ENCODE measurements at regions not wholly inside any gene's neighbourhood (a gene's known extent, or its start where the extent isn't known, plus 50 kb on each side); places are given as distances from the start of the nearest gene placed in this dataset.

DNA sequence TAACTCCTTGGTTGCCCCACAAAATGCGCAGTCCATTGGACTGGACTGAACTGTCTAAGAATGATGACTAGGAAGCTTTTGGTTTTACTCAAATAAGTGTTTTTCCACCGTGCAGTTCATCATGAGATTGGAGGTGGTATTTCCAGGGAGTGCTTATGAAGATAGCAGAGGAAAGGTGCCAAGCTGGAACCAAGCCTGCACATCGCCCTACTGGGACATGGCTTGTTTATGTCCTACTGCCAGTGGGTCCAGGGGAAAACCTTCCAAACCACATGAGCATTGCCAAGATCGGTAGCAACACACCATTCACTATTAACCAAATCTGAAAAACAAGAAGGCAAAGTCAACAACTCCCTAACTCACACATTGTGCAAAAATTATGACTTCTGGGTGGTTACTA, 54.7 kb upstream of the DSCAM start:
- no peak for DNase-seq (ENCODE audit: low read depth)

DNA sequence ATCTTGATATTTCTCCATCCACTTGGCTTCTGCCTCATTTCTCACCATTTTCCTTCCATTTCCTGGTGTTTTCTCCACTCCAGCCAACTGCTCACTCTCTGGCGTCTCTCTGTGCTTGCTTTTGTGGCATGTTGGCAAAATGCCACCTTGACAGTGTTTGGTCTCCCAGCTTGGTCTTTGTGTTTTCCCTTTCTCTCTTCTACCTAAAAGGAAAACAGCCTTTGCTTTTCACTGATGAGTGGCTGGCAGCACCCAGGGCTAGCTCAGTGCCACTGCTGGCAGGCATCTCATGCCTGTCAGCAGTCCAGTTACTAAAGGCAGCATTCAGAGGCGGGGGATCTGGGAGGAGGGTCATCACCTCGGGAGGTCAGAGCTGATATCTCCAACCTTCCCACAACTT, 55.3 kb upstream of the DSCAM start:
- no peak for DNase-seq (ENCODE audit: low read depth)

DNA sequence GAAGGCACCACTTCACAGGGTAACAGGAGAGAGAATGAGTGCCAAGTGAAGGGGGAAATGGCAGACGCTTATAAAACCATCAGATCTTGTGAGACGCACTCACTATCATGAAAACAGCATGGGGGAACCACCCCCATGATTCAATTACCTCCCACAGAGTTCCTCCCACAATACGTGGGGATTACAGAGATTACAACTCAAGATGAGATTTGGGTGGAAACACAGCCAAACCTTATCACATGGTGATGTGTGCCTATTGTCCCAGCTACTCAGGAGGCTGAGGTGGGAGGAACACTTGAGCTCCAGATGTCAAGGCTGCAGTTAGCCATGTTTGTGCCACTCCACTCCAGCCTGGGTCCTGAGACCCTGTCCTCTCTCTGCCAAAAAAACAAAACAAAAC, 56.0 kb upstream of the DSCAM start:
- no peak for DNase-seq (ENCODE audit: low read depth)

DNA sequence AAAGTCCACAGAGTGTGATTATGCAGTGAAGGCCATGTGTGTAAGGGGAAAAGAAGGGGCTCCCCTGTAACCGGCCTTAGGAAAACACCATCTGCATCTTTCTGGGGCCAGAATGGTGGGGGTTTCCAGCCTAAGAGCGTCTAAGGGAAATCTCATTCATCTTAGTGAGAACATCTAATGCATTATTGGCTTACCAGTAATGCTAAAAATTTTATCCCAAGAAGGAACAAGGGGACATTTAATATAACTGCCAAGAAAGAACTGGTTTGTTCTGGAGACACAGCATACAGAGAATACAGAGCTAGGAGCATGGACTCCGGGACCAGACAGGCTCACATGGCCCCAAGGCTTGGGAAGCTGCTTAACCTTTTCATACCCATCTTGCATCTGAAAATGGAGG, 58.3 kb upstream of the DSCAM start:
- DNase-seq (ENCODE audit: low read depth): no peak

DNA sequence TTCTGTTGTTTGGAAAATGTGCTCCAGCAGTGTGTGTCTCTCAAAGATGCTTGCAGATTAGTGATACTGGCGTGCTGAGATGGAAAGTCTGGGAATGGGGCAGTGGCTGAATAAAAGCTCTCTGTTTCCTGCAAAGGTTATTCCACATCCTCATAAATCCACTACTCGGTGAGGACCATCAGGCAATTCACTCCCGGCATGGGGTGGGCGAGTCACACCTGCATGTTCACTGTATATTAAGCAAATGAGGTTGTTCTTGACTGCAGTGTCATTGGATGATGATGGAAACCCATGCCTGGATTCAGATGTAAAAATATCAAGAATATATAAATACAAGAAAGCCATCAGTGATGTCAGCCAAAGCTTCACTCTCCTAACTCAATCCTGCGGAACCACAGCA, 65.4 kb upstream of the DSCAM start:
- DNase-seq (ENCODE audit: low read depth): no peak

DNA sequence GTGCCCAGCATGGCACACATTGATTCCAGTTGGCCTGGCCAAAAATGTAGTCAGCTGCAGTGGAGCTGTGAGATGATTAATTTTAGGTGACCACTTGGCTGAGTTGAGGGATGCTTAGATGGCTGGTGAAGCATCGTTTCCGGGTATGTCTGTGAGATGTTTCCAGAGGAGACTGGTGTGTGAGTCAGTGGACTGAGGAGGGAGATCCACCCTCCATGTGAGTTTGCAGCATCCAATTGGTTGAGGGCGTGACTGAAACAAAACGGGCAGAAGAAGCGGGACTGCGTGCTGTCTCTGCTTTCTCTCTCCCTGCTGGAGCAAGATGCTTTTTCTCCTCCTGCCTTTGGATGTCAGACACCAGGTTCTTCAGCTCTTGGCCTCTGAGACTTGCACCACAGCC, 68.2 kb upstream of the DSCAM start:
- DNase-seq (ENCODE audit: low read depth): no peak

DNA sequence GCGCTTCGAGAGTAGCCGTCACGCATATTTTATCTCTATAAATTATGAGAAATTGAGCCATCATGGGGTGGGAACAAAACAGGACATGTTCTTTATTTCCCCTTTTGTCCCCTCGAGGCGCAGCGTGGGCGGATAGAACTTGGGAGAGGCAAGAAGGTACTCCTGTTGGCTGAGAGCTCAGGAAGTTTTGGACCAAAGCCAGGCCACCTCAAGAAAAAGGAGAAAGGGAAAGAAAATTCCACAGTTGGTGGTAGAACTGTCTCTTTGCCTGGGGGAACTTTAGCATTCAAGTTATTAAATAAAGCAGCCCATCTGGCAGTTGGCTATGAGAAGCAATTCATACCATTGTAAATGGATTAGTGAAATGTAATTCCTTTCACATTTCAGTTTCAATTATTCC, 76.4 kb upstream of the DSCAM start:
- DNase-seq (ENCODE audit: low read depth): no peak

DNA sequence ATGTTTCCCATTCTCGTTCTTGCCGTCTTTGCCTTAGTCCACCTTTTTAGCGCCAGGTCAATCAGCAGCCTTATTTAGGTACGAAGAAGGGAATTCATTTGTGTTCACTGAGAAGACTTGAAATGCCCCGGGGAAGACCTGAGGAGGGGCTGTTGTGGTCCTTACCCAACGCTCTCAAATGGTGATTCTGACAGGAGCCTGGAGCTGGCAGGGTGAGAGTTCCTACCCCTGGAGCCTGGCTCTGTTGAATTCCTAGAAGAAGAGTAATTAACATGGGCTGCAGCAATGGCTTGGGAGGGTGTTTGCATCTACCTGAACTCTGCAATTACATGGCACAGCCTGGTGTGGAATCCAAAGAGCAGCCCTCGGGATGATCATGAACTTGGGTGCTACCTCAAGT, 76.9 kb upstream of the DSCAM start:
- no peak for DNase-seq (ENCODE audit: low read depth)

DNA sequence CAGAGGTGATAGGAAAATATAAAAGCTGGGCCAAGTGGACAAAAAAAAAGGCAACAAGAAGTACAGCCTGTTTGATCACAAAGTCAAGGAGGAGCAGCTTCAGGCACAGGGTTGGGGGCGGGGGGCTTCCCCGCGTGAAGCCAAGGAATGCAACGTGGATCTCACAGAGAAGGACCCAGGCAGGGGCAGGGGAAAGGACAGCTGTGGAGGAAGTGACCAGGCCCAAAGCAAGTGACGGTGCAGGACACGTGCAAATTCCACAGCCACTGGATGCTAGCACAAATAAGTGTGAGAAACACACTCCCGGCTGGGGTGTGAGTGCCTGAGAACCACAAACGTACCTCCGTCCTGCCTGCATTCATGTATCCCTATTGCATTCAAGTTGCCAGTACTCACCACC, 77.7 kb upstream of the DSCAM start:
- DNase-seq (ENCODE audit: low read depth): no peak

DNA sequence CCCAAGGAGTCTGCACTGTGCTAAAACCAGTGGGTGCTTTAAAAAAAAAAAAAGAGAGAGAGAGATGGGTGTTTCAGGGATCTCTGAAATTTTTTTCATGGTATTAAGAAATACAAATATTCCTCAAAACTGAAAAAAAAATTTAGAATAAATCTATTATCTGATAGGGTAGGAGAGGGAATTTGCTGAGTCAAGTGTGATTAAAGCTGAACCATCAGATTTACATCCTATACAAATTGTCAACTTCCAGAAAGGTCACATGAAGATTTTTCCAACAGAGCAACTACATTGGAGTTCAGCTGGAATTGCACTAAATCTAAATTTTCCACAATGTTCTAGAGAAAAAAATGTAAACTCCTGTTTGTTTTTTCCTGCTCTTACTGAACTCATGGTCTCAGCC, 79.3 kb upstream of the DSCAM start:
- DNase-seq (ENCODE audit: low read depth): no peak

DNA sequence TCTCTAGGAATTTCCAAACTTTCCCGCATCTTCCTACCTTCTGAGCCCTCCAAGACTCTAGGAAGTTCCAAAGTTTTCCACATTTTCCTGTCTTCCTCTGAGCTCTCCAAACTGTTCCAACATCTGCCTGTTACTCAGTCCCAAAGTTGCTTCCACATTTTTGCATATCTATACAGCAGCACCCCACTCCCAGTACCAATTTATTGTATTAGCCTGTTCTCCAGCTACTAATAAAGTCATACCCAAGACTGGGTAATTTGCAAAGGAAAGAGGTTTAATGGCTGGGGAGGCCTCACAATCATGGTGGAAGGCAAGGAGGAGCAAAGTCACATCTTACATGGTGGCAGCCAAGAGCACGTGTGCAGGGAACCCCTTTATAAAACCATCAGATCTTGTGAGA, 82.9 kb upstream of the DSCAM start:
- DNase-seq (ENCODE audit: low read depth): no peak

DNA sequence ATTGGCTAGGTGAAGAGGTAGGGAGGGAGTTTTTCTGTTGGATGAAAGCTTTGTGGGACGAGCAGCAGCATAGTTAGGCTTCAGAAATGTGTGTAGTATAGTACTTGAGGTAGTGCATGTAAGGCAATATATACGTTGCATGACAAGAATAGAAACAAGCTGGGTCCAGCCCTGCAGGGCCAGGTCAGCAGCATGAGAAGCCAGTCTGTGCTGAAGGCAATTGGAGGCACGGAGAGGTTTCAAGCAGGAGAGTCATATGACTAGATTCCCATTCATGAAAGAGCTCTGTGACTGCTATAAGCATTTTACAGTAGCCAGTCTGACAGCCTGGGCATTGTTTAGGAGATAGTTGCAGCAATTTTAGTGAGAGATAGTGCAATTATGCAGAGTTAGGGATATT, 84.2 kb upstream of the DSCAM start:
- no peak for DNase-seq (ENCODE audit: low read depth)

DNA sequence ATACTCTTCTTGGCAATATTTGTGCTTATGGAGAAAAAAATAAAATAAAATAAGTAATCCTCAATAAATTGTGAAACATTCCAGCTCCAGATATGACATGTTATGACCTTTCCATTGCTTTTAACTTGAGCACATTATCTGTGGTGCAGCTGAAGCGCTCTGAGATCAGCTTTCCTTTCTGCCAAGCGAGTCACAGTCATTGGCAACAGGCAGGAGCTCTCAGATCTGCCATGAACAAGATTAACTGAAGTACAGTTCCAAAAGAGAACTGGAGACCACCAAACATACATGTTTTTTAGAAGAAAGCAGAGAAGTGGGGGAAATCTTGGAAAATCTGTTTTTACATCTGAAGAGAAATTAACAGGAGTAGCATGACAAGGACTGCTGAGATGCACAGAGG, 89.2 kb upstream of the DSCAM start:
- no peak for DNase-seq (ENCODE audit: low read depth)

DNA sequence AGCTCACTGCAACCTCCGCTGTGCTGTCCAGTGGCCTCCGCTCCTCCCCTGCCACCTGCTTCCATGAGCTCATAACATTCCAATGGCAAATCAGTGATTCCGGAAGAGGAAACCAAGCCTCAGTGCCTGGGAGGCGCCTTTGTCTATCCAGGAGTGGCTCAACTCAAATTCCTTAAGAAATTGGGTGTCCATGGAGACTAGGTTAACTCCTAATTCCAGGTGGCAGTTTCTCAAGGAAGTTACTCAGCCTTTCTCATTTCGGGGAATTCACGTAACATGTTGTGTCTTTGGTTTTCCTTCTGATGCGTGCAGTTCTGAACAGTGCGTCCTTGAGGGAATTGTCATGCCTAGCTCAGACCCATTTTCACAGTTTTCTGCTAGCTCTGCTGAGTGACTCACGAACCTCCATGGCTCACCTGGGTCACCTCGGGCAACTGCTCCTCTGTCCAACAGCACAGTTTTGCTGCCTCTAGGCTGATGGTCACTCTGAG, 89.9 kb upstream of the DSCAM start:
- no peak for DNase-seq (ENCODE audit: low read depth)

DNA sequence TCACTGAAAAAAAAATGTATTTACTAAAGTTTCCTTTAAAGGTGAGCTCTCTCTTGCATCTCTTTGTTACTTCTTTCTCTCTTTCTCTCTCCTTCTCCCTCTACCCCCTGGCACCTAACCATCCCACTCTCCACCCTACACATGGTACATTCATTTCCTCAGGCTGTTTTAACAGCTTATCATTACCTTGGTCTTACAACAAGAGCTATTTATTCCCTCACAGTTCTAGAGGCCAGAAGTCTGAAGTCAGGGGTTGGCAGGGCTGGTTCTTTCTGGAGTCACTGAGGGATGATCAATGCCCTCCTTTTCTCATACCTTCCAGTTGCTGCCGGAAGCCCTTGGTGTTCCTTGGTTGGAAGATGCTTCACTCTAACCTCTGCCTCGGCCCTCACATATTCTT, 91.1 kb upstream of the DSCAM start:
- DNase-seq (ENCODE audit: low read depth): no peak

DNA sequence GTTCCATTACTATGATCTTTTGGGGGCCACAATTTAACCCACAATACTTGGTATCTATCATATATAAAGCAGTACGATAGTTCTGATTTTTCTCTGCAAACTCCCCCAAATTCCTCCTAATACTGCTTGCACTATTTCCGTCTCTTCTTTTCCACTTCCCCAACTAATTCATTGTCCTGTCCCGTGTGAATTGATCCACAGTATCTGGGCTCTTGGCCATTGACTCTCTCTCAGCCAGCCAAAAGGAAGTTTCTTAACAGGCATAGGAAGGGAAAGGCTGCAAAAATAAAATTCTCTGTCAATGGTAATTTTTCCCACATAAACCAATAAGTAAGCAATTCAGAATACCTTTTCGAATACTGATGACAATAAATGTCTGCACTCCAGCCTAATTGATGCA, 91.7 kb upstream of the DSCAM start:
- DNase-seq (ENCODE audit: low read depth): no peak

DNA sequence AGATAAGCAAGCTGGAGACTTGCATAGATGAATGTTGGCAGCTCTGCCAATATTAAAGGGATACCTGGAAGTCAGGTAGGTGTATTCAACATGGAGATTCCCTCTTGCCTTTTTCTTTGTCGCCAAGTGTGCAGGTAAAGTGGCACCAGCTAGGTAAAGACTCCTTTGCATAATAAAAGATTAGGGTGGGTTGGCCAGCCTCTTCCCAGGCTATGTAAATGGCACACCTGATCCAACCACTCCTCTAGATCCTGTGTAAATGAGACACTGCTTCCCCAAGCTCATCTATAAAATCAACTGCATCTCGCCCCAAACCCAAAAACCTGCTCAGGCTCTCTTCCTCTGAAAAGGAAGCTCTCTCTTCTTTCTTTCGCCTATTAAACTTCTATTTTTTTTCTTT, 100.8 kb upstream of the DSCAM start:
- no peak for DNase-seq (ENCODE audit: low read depth)

DNA sequence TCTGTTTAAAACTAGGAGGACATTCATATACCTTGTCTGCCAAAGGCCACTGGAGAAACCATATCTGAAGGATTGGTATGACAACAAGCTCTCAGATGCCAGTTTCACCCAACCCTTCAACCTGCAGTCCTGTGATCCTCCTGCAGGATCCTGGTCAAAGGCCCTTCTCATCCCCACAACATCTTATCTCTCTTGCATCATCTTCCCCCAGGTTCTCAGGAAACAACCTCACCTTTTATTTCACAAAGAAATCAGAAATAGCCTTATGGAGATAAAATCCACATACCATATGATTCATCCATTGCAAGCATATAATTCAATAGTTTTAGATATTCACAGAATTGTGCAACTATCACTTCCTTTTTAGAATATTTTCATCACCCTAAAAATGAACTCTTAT, 104.0 kb upstream of the DSCAM start:
- no peak for DNase-seq (ENCODE audit: low read depth)

DNA sequence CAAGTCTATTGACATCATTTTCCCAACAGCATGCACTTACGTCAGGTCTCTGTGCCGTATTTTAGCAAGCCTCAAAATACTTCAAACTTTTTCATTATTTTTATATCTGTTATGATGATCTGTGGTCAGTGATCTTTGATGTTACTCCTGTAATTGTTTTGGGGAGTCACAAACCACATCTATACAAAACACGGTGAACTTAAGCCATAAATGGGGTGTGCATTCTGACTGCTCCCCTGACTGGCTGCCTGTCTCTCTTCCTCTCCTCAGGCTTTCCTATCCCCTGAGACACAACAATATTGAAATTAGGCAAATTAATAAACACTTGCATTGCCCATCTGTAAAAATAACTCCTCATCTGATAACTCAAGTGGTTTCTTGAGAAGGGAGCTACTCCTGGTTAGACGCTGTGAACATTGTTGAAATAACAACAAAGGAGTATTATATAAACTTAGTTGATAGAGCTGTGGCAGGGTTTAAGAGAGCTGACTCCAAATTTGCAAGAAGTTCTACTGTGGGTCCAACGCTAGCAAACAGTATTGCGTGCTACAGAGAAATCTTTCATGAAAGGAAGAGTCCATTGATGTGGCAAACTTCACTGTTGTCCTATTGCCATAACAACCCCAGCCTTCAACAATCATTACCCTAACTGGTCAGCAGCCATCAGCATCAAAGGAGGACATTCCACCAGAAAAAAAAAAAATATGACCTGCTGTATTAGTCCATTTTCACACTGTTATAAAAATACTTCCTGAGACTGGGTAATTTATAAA, 105.8 kb upstream of the DSCAM start:
- no peak for DNase-seq (ENCODE audit: low read depth)

DNA sequence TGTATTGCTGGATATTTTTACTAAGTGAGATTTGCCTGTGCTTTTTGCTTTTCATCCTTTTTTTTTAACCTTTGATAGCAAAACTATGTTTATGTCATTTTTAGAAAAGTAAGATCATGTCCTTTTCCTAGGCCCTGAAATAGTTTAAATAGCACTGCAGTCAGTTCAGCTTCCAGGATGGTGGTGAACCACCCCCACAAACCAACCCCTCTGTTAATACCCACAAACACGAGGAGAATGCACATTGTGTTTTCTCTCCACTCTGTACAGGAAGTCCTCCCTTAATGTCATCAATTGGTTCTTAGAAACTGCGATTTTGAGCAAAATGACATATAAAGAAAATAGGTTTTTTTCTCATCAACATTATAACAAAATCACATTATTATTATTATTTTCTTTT, 117.7 kb upstream of the DSCAM start:
- no peak for DNase-seq (ENCODE audit: low read depth)

DNA sequence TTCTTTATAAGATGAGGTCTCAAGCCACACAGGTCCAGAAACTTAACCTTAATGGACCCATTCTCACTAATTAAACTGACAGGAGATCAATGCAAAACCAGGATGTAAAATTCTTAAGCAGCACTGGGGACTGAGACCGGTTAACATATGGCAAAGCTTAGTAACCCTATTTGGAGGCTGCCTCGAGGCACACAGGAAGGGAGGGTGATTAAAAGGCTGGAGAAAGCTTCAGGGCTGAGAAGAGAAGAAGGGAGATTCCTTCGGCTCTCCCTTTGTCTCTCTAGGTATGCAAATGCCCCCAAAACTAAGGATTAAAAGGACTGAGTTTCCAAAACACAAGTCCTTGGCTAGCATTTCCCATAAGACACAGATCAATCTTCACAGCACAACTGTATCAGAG, 120.8 kb upstream of the DSCAM start:
- DNase-seq (ENCODE audit: low read depth): no peak

DNA sequence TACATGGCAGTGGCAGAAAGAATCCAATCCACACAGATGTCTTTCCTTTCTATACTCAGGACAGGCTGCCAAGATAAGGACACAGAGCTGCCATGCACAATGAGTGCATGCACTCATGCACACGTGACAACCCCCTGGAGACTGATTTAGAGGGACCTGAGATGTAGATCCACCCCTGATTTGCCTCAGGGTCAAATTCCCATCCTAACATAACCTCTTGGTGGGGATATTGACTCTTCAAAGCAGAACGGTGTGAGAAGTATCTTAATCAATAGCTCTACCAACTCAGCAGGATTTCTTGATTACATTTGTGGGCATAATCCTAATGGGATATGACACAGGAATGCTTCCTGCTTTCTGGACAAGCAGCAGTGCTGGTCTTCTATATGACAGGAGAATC, 125.2 kb upstream of the DSCAM start:
- DNase-seq (ENCODE audit: low read depth): no peak

DNA sequence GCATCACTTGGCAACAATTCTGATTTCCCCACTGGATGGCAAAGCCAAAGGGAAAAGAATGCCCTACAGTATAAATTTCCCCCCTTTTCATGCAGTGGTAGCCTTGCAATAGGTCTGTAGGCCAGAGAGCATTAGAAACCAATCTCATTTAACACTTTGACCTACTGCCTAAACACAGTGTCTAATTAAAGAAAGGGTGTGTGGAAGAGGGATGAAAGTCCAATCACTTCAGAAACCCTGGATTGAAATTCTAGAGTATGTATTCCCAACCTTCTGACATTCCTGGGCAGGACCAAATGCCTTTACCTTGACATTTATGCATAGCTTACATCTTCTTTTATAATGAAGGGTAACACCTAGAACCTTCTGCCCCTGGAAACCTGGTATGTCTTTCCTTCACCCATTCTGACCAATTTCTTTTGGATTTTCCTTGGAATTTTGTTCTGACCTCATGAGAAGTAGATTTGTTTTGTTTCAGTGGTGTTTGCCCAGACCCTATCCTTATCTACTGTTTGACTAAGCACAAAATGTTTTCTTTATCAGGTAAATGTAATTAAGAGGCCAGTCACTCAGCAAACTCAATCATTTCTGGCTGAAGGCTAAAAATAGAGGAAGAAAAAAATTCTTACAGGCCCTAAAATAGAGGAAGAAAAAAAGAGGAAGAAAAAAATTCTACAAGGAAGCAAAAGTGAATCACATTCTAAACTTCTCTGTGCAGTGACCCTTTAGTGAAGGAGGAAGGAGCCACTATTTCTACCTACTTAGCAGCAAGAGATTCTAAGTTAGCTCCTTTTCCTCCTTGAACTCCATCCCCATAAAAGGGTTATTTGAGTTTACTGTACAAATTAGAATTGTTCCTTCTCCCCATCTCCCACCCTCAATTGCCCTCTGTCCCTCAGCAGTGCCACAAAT, 129.5 kb upstream of the DSCAM start:
- DNase-seq (ENCODE audit: low read depth): no peak

DNA sequence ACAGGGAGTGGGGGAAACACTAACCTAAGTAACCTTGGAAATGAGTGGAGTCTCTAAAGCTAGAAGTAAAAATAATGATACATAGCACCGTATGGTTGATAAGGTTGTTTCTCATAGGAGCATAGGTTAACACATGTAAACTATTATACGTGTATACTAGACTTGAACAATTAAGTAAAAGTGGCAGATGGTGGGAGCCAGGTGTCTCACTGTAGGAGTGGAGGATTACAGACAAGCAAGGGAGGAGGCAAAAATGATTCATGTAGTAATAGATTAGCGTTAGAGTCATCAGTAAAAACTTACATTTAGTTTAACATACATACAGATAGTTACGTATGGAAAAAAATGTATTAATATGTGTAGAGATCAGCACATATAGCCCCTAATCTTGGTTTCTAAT, 138.4 kb upstream of the DSCAM start:
- no peak for DNase-seq (ENCODE audit: low read depth)

Measured in stimulated activated CD8-positive, alpha-beta memory T cell treated with anti-CD3 and anti-CD28 coated beads, Interleukin-12 subunit alpha, Interleukin-12 subunit beta, amount 100 ng/mL, for 1 hour (primary cell).